ENCODE measurements at regions not wholly inside any gene's neighbourhood (a gene's known extent, or its start where the extent isn't known, plus 50 kb on each side); places are given as distances from the start of the nearest gene placed in this dataset.
"Not testable (repeated sequence)": the region's sequence is repeated elsewhere in the genome, so short reads cannot be mapped to it uniquely, and the experiment has no call there.

- H3K27ac Mint-ChIP-seq; H3K4me3 Mint-ChIP-seq; H3K9me3 ChIP-seq (ENCODE audit: control insufficient read depth in 2 of 3, low read length in 3 of 3); ATAC-seq; DNase-seq; H3K27ac ChIP-seq (ENCODE audit: low read depth, low read length); H3K36me3 ChIP-seq (ENCODE audit: control insufficient read depth in 2 of 3, insufficient read depth in 3 of 3, low read length in 3 of 3); H3K4me1 Mint-ChIP-seq; H3K4me3 ChIP-seq (ENCODE audit: low read length); CTCF ChIA-PET; POLR2A ChIA-PET; H3K27me3 ChIP-seq (ENCODE audit: control insufficient read depth in 2 of 2, insufficient read depth in 2 of 2, low read length in 2 of 2); H3K4me1 ChIP-seq (ENCODE audit: control insufficient read depth in 2 of 2, insufficient read depth in 2 of 2, low read length in 2 of 2); intact Hi-C loops (cut with micrococcal nuclease): not testable (repeated sequence)
- peaks cover 0 to 13% (median 0%) of the 10 kb centered on the region in 5 donors for H3K36me3 Mint-ChIP-seq
- H3K27me3 Mint-ChIP-seq: peaks cover 0 to 19% (median 11%) of the 10 kb centered on the region in 5 donors
- H3K9me3 Mint-ChIP-seq: peaks cover 0 to 32% (median 20%) of the 10 kb centered on the region in 11 donors
These were observed 142.1 kb downstream of the OXSM start for GRCh38 chr3:25931967-25932366.

GRCh38 chr3:25938566-25939325, 148.9 kb downstream of the OXSM start:
- Histone ChIP-seq H3K36me3 (ENCODE audit: control insufficient read depth in 2 of 3, insufficient read depth in 3 of 3, low read length in 3 of 3) (no peaks in the 10 kb centered on the region), H3K27ac (ENCODE audit: low read depth, low read length) (no peak overlapping the region), H3K9me3 (ENCODE audit: control insufficient read depth in 2 of 3, low read length in 3 of 3) (no peaks in the 10 kb centered on the region), H3K4me3 (ENCODE audit: low read length) (no peak overlapping the region), H3K4me1 (ENCODE audit: control insufficient read depth in 2 of 2, insufficient read depth in 2 of 2, low read length in 2 of 2) (no peaks in the 10 kb centered on the region), H3K27me3 (ENCODE audit: control insufficient read depth in 2 of 2, insufficient read depth in 2 of 2, low read length in 2 of 2) (no peaks in the 10 kb centered on the region)
- no peak for ATAC-seq
- Mint-ChIP-seq H3K27me3 (peaks cover 0 to 5% (median 3%) of the 10 kb centered on the region in 5 donors), H3K36me3 (no peaks in the 10 kb centered on the region), H3K27ac (no peak overlapping the region), H3K4me3 (no peak overlapping the region), H3K4me1 (no peaks in the 10 kb centered on the region), H3K9me3 (peaks cover 0 to 12% (median 7%) of the 10 kb centered on the region in 11 donors)
- POLR2A ChIA-PET: no interaction called here
- intact Hi-C loops (cut with micrococcal nuclease): no loop called here
- CTCF ChIA-PET: no interaction called here
- no peak for DNase-seq

DNA sequence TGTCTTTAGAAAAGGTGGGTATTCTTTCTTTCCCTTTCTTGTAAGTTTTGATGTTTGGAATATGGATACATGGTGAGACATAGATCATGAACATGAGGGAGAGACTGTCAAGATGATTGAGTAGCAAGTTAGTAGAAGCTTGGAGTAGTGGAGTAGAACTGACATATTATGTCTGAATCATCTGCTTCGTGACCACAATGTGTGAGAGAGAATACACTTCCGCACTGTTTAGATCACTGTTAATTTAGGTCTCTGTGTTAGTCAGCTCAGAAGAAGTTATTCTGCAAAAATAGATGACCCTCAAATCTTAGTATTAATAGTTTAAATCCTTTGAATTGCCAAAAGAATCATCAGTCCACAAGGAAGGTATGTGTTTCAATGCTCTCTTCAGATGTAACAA, 151.0 kb downstream of the OXSM start:
- H3K4me3 Mint-ChIP-seq: no peak overlapping the region
- H3K27ac Mint-ChIP-seq: no peak overlapping the region
- DNase-seq: no peak
- H3K36me3 Mint-ChIP-seq: no peaks in the 10 kb centered on the region
- intact Hi-C loops (cut with micrococcal nuclease): no loop called here
- H3K4me1 Mint-ChIP-seq: peaks cover 0 to 2% (median 0%) of the 10 kb centered on the region in 7 donors
- POLR2A ChIA-PET: no interaction called here
- no peak for ATAC-seq
- H3K4me3 ChIP-seq (ENCODE audit: low read length): no peak overlapping the region
- no peak overlapping the region for H3K27ac ChIP-seq (ENCODE audit: low read depth, low read length)
- peaks cover 0 to 7% (median 0%) of the 10 kb centered on the region in 11 donors for H3K9me3 Mint-ChIP-seq
- no peaks in the 10 kb centered on the region for H3K27me3 ChIP-seq (ENCODE audit: control insufficient read depth in 2 of 2, insufficient read depth in 2 of 2, low read length in 2 of 2)
- no peaks in the 10 kb centered on the region for H3K9me3 ChIP-seq (ENCODE audit: control insufficient read depth in 2 of 3, low read length in 3 of 3)
- CTCF ChIA-PET: no interaction called here
- H3K36me3 ChIP-seq (ENCODE audit: control insufficient read depth in 2 of 3, insufficient read depth in 3 of 3, low read length in 3 of 3): no peaks in the 10 kb centered on the region
- H3K27me3 Mint-ChIP-seq: peaks cover 0 to 5% (median 0%) of the 10 kb centered on the region in 5 donors
- no peaks in the 10 kb centered on the region for H3K4me1 ChIP-seq (ENCODE audit: control insufficient read depth in 2 of 2, insufficient read depth in 2 of 2, low read length in 2 of 2)

- Mint-ChIP-seq H3K9me3 (peaks cover 0 to 6% (median 0%) of the 10 kb centered on the region in 11 donors), H3K27ac (no peak overlapping the region), H3K4me3 (no peak overlapping the region), H3K4me1 (peaks cover 0 to 2% (median 0%) of the 10 kb centered on the region in 7 donors), H3K27me3 (peaks cover 0 to 5% (median 2%) of the 10 kb centered on the region in 5 donors), H3K36me3 (no peaks in the 10 kb centered on the region)
- no peaks in the 10 kb centered on the region for H3K4me1 ChIP-seq (ENCODE audit: control insufficient read depth in 2 of 2, insufficient read depth in 2 of 2, low read length in 2 of 2)
- no peaks in the 10 kb centered on the region for H3K27me3 ChIP-seq (ENCODE audit: control insufficient read depth in 2 of 2, insufficient read depth in 2 of 2, low read length in 2 of 2)
- ATAC-seq (no peak), DNase-seq (no peak)
- intact Hi-C loops (cut with micrococcal nuclease): no loop called here
- no peak overlapping the region for H3K4me3 ChIP-seq (ENCODE audit: low read length)
- no peak overlapping the region for H3K27ac ChIP-seq (ENCODE audit: low read depth, low read length)
- POLR2A ChIA-PET: no interaction called here
- CTCF ChIA-PET: no interaction called here
- no peaks in the 10 kb centered on the region for H3K36me3 ChIP-seq (ENCODE audit: control insufficient read depth in 2 of 3, insufficient read depth in 3 of 3, low read length in 3 of 3)
- no peaks in the 10 kb centered on the region for H3K9me3 ChIP-seq (ENCODE audit: control insufficient read depth in 2 of 3, low read length in 3 of 3)
These were observed 154.4 kb downstream of the OXSM start for GRCh38 chr3:25944329-25944728.

- Histone ChIP-seq H3K27ac (ENCODE audit: low read depth, low read length) (no peak overlapping the region), H3K4me3 (ENCODE audit: low read length) (no peak overlapping the region), H3K27me3 (ENCODE audit: control insufficient read depth in 2 of 2, insufficient read depth in 2 of 2, low read length in 2 of 2) (no peaks in the 10 kb centered on the region), H3K36me3 (ENCODE audit: control insufficient read depth in 2 of 3, insufficient read depth in 3 of 3, low read length in 3 of 3) (no peaks in the 10 kb centered on the region), H3K4me1 (ENCODE audit: control insufficient read depth in 2 of 2, insufficient read depth in 2 of 2, low read length in 2 of 2) (no peaks in the 10 kb centered on the region), H3K9me3 (ENCODE audit: control insufficient read depth in 2 of 3, low read length in 3 of 3) (no peaks in the 10 kb centered on the region)
- no peaks in the 10 kb centered on the region for H3K36me3 Mint-ChIP-seq
- ChIA-PET CTCF (no interaction called here), POLR2A (no interaction called here)
- intact Hi-C loops (cut with micrococcal nuclease): no loop called here
- ATAC-seq (no peak), DNase-seq (no peak)
- peaks cover 0 to 7% (median 0%) of the 10 kb centered on the region in 11 donors for H3K9me3 Mint-ChIP-seq
- peak overlapping the region in 2 of 9 donors; percentile 15 to 19 for H3K27ac Mint-ChIP-seq
- peaks cover 0 to 8% (median 2%) of the 10 kb centered on the region in 5 donors for H3K27me3 Mint-ChIP-seq
- no peak overlapping the region for H3K4me3 Mint-ChIP-seq
- peaks cover 0 to 3% (median 0%) of the 10 kb centered on the region in 7 donors for H3K4me1 Mint-ChIP-seq
These were observed 155.5 kb downstream of the OXSM start for GRCh38 chr3:25945366-25945765.

GRCh38 chr3:25945836-25946235, 155.9 kb downstream of the OXSM start:
- Mint-ChIP-seq H3K9me3 (peaks cover 0 to 5% (median 0%) of the 10 kb centered on the region in 11 donors), H3K4me3 (no peak overlapping the region), H3K27ac (no peak overlapping the region), H3K27me3 (peaks cover 0 to 8% (median 2%) of the 10 kb centered on the region in 5 donors), H3K4me1 (peaks cover 0 to 3% (median 0%) of the 10 kb centered on the region in 7 donors), H3K36me3 (no peaks in the 10 kb centered on the region)
- Histone ChIP-seq H3K9me3 (ENCODE audit: control insufficient read depth in 2 of 3, low read length in 3 of 3) (no peaks in the 10 kb centered on the region), H3K4me1 (ENCODE audit: control insufficient read depth in 2 of 2, insufficient read depth in 2 of 2, low read length in 2 of 2) (no peaks in the 10 kb centered on the region), H3K27ac (ENCODE audit: low read depth, low read length) (no peak overlapping the region), H3K4me3 (ENCODE audit: low read length) (no peak overlapping the region), H3K27me3 (ENCODE audit: control insufficient read depth in 2 of 2, insufficient read depth in 2 of 2, low read length in 2 of 2) (no peaks in the 10 kb centered on the region), H3K36me3 (ENCODE audit: control insufficient read depth in 2 of 3, insufficient read depth in 3 of 3, low read length in 3 of 3) (no peaks in the 10 kb centered on the region)
- no peak for ATAC-seq
- DNase-seq: no peak
- ChIA-PET POLR2A (no interaction called here), CTCF (no interaction called here)
- intact Hi-C loops (cut with micrococcal nuclease): no loop called here

- Histone ChIP-seq H3K36me3 (ENCODE audit: control insufficient read depth in 2 of 3, insufficient read depth in 3 of 3, low read length in 3 of 3) (no peaks in the 10 kb centered on the region), H3K4me1 (ENCODE audit: control insufficient read depth in 2 of 2, insufficient read depth in 2 of 2, low read length in 2 of 2) (no peaks in the 10 kb centered on the region), H3K4me3 (ENCODE audit: low read length) (no peak overlapping the region), H3K27ac (ENCODE audit: low read depth, low read length) (no peak overlapping the region), H3K9me3 (ENCODE audit: control insufficient read depth in 2 of 3, low read length in 3 of 3) (no peaks in the 10 kb centered on the region), H3K27me3 (ENCODE audit: control insufficient read depth in 2 of 2, insufficient read depth in 2 of 2, low read length in 2 of 2) (no peaks in the 10 kb centered on the region)
- POLR2A ChIA-PET: no interaction called here
- ATAC-seq: no peak
- CTCF ChIA-PET: no interaction called here
- no peak for DNase-seq
- intact Hi-C loops (cut with micrococcal nuclease): no loop called here
- H3K36me3 Mint-ChIP-seq: no peaks in the 10 kb centered on the region
- peaks cover 0 to 1% (median 0%) of the 10 kb centered on the region in 7 donors for H3K4me1 Mint-ChIP-seq
- H3K4me3 Mint-ChIP-seq: no peak overlapping the region
- H3K9me3 Mint-ChIP-seq: peaks cover 0 to 3% (median 0%) of the 10 kb centered on the region in 11 donors
- no peak overlapping the region for H3K27ac Mint-ChIP-seq
- peaks cover 0 to 18% (median 2%) of the 10 kb centered on the region in 5 donors for H3K27me3 Mint-ChIP-seq
These were observed 162.2 kb downstream of the OXSM start for GRCh38 chr3:25952133-25952532.
